ENCODE measurements at regions not wholly inside any gene's neighbourhood (a gene's known extent, or its start where the extent isn't known, plus 50 kb on each side); places are given as distances from the start of the nearest gene placed in this dataset.

DNA sequence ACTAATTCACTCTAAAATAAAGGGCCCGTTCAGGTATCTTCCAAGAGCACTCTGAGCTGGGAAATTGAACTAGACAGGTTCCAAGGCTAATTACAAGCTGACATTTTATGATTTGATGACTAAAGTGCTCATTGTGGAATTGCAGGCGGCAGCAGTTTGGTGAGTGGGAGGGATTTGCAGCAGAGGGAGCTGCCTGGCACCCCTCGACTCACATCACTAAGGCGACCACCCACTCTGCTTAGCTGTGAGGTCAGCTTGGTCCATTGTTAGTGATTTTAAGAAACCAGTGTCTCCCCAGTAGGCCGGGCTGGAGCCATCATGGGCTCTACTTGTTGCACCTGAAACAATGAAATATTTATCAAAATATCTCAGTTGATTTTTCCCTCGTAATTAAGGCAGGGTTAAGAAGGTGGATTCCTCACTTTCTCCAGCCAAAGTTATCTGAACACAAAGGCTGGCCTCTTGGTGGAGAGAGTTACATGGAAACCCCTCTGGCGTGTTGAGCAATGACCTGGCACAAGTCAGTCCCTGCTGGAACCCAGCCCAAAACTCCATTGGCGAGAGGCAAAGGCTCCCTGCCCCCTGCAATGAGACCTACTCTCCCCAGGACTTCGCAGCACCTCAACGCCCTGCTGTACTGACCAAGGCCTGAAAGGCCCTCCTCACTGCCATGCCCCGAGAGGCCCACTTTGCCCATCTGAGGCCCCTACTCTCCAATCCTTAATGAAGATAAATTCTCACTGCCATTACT, 65.0 kb upstream of the ATP2B2 start:
- no peak overlapping the region for H3K27ac ChIP-seq
- peaks cover 0 to 6% (median 0%) of the 10 kb centered on the region in 6 donors for H3K4me1 ChIP-seq
- no peak for TF ChIP-seq CTCF (IDR thresholded peaks at IDR 0.05 in 8 of 11, conservative IDR thresholded peaks at IDR 0.05 in 3 of 11)
- no peak for TF ChIP-seq POLR2AphosphoS5 (IDR thresholded peaks at IDR 0.05)
- TF ChIP-seq POLR2A (IDR thresholded peaks at IDR 0.05) = no peak
- no peak overlapping the region for H3K4me3 ChIP-seq
- H3K27me3 ChIP-seq (replicated peaks in 1 of 7) = peaks cover 0 to 6% (median 0%) of the 10 kb centered on the region in 7 donors
- no peak for DNase-seq
- no peaks in the 10 kb centered on the region for H3K36me3 ChIP-seq
- H3K9me3 ChIP-seq = no peaks in the 10 kb centered on the region
- intact Hi-C loops (cut with DNase I; ENCODE audit: low total_unique reads) = no loop called here
- 75 to 85% (median 85%) methylated on average over 11 of the region's 11 CpGs for WGBS, 5 donors

GRCh38 chr3:10574101-10574620, 68.8 kb upstream of the ATP2B2 start:
- WGBS, 5 donors = 77 to 85% (median 81%) methylated on average over 6 of the region's 6 CpGs
- intact Hi-C loops (cut with DNase I; ENCODE audit: low total_unique reads) = no loop called here
- no peak for DNase-seq
- no peak for TF ChIP-seq CTCF (IDR thresholded peaks at IDR 0.05 in 8 of 11, conservative IDR thresholded peaks at IDR 0.05 in 3 of 11)
- no peak for TF ChIP-seq POLR2AphosphoS5 (IDR thresholded peaks at IDR 0.05)
- TF ChIP-seq POLR2A (IDR thresholded peaks at IDR 0.05) = no peak
- no peaks in the 10 kb centered on the region for H3K9me3 ChIP-seq
- H3K4me1 ChIP-seq = no peaks in the 10 kb centered on the region
- H3K36me3 ChIP-seq = no peaks in the 10 kb centered on the region
- H3K27me3 ChIP-seq (replicated peaks in 1 of 7) = peaks cover 0 to 6% (median 0%) of the 10 kb centered on the region in 7 donors
- H3K4me3 ChIP-seq = no peak overlapping the region
- no peak overlapping the region for H3K27ac ChIP-seq

GRCh38 chr3:10575601-10576160, 70.3 kb upstream of the ATP2B2 start:
- DNase-seq = no peak
- intact Hi-C loops (cut with DNase I; ENCODE audit: low total_unique reads) = no loop called here

More at GRCh38 chr3:10575601-10576160, 70.3 kb upstream of the ATP2B2 start:
- TF ChIP-seq POLR2AphosphoS5 (IDR thresholded peaks at IDR 0.05) = no peak
- no peak for TF ChIP-seq CTCF (IDR thresholded peaks at IDR 0.05 in 8 of 11, conservative IDR thresholded peaks at IDR 0.05 in 3 of 11)
- TF ChIP-seq POLR2A (IDR thresholded peaks at IDR 0.05) = no peak
- Histone ChIP-seq H3K4me1 (no peaks in the 10 kb centered on the region), H3K4me3 (no peak overlapping the region), H3K36me3 (no peaks in the 10 kb centered on the region), H3K27me3 (replicated peaks in 1 of 7) (peaks cover 0 to 6% (median 0%) of the 10 kb centered on the region in 7 donors), H3K27ac (no peak overlapping the region), H3K9me3 (no peaks in the 10 kb centered on the region)
- WGBS, 5 donors = 69 to 88% (median 85%) methylated on average over 5 of the region's 5 CpGs
